Astrocyte (in vitro differentiated cells and primary cell): ENCODE measurements at regions not wholly inside any gene's neighbourhood (a gene's known extent, or its start where the extent isn't known, plus 50 kb on each side); places are given as distances from the start of the nearest gene placed in this dataset.

Source experiments
- DNase-seq: peaks from one replicate; pipeline ENCODE4 v3.0.0-alpha.2; 2010; ENCODE audit warnings: low read depth
- FAIRE-seq: peaks from 2 replicates; lab custom pipeline; 2011; peaks lifted over from hg19 to GRCh38; lab: Jason Lieb, UNC
- H2AFZ ChIP-seq: 2 replicates; pipeline ENCODE4 v1.6.0; 2012; ENCODE audit warnings: low read depth, low read length, inconsistent platforms
- H3K27ac ChIP-seq: 2 replicates; pipeline ENCODE4 v1.5.1; 2011; ENCODE audit warnings: low read depth, low read length, inconsistent platforms
- H3K27me3 ChIP-seq: 2 replicates; pipeline ENCODE4 v1.6.0; 2011; ENCODE audit warnings: low read length, inconsistent platforms; ENCODE audit not compliant: insufficient read depth
- H3K36me3 ChIP-seq: 2 replicates; pipeline ENCODE4 v1.5.1; 2011; ENCODE audit warnings: low read length, inconsistent platforms; ENCODE audit not compliant: insufficient read depth
- H3K4me1 ChIP-seq: 2 replicates; pipeline ENCODE4 v1.5.1; 2011; ENCODE audit warnings: low read length, inconsistent platforms; ENCODE audit not compliant: insufficient read depth
- H3K4me2 ChIP-seq: 2 replicates; pipeline ENCODE4 v1.6.0; 2012; ENCODE audit warnings: low read length, inconsistent platforms
- H3K4me3 ChIP-seq: 2 replicates; pipeline ENCODE4 v1.5.1; 2011; ENCODE audit warnings: low read depth, mild to moderate bottlenecking, low read length, inconsistent platforms; ENCODE audit not compliant: insufficient read depth
- H3K79me2 ChIP-seq: 2 replicates; pipeline ENCODE4 v1.6.0; 2012; ENCODE audit warnings: mild to moderate bottlenecking, low read length, inconsistent platforms; ENCODE audit not compliant: insufficient read depth
- H3K9ac ChIP-seq: 2 replicates; pipeline ENCODE4 v1.6.0; 2012; ENCODE audit warnings: mild to moderate bottlenecking, low read length, inconsistent platforms
- H3K9me3 ChIP-seq: 2 replicates; pipeline ENCODE4 v1.5.1; 2012; ENCODE audit warnings: low read depth, mild to moderate bottlenecking, low read length, inconsistent platforms; ENCODE audit not compliant: insufficient read depth
- H4K20me1 ChIP-seq: 2 replicates; pipeline ENCODE4 v1.6.0; 2012; ENCODE audit warnings: low read length, inconsistent platforms; ENCODE audit not compliant: insufficient read depth
- H3K27ac Mint-ChIP-seq: one replicate; pipeline ENCODE4 v1.8.0; 2021; ENCODE audit warnings: mild to moderate bottlenecking, mixed read lengths; ENCODE audit not compliant: unreplicated experiment
- H3K27me3 Mint-ChIP-seq: one replicate; pipeline ENCODE4 v1.8.0; 2021; ENCODE audit warnings: low read depth, mixed read lengths; ENCODE audit not compliant: unreplicated experiment
- H3K36me3 Mint-ChIP-seq: one replicate; pipeline ENCODE4 v1.8.0; 2021; ENCODE audit warnings: low read depth, mixed read lengths; ENCODE audit not compliant: unreplicated experiment
- H3K4me1 Mint-ChIP-seq: one replicate; pipeline ENCODE4 v1.8.0; 2021; ENCODE audit warnings: low read depth, mixed read lengths; ENCODE audit not compliant: unreplicated experiment
- H3K4me3 Mint-ChIP-seq: one replicate; pipeline ENCODE4 v1.8.0; 2021; ENCODE audit warnings: mild to moderate bottlenecking, moderate library complexity, mixed read lengths; ENCODE audit not compliant: unreplicated experiment
- H3K9me3 Mint-ChIP-seq: one replicate; pipeline ENCODE4 v1.8.0; 2021; ENCODE audit warnings: mild to moderate bottlenecking, mixed read lengths; ENCODE audit not compliant: unreplicated experiment
- CTCF ChIP-seq: IDR thresholded peaks from 2 replicates; pipeline ENCODE4 v1.5.1; 2011; ENCODE audit warnings: low read depth, mild to moderate bottlenecking, inconsistent platforms, low read length, moderate library complexity; ENCODE audit not compliant: insufficient read depth
- EZH2 ChIP-seq: IDR thresholded peaks from 2 replicates; pipeline ENCODE4 v1.6.1; 2012; ENCODE audit warnings: mild to moderate bottlenecking, low read length, inconsistent platforms; ENCODE audit not compliant: insufficient read depth

GRCh38 chr9:106172265-106172664 lies 477.9 kb downstream of the TMEM38B start:
- Histone ChIP-seq H3K4me1 (no peaks in the 10 kb centered on the region), H4K20me1 (no peaks in the 10 kb centered on the region), H3K4me3 (no peak overlapping the region), H3K27me3 (no peaks in the 10 kb centered on the region), H3K36me3 (no peaks in the 10 kb centered on the region), H2AFZ (no peak overlapping the region), H3K4me2 (no peak overlapping the region), H3K27ac (no peak overlapping the region), H3K9ac (no peak overlapping the region), H3K79me2 (no peaks in the 10 kb centered on the region), H3K9me3 (no peaks in the 10 kb centered on the region)
- H3K9me3 Mint-ChIP-seq: no peaks in the 10 kb centered on the region
- FAIRE-seq (no peak), DNase-seq (no peak)
- H3K36me3 Mint-ChIP-seq: no peaks in the 10 kb centered on the region
- H3K4me3 Mint-ChIP-seq: no peak overlapping the region
- H3K27ac Mint-ChIP-seq: no peak overlapping the region
- no peaks in the 10 kb centered on the region for H3K4me1 Mint-ChIP-seq
- TF ChIP-seq EZH2 (no peak), CTCF (no peak)
- H3K27me3 Mint-ChIP-seq: no peaks in the 10 kb centered on the region

- Histone ChIP-seq H3K36me3 (no peaks in the 10 kb centered on the region), H3K4me2 (no peak overlapping the region), H3K9me3 (no peaks in the 10 kb centered on the region), H4K20me1 (no peaks in the 10 kb centered on the region), H3K27ac (no peak overlapping the region), H3K4me3 (no peak overlapping the region), H3K4me1 (no peaks in the 10 kb centered on the region), H3K9ac (no peak overlapping the region), H3K27me3 (no peaks in the 10 kb centered on the region), H3K79me2 (no peaks in the 10 kb centered on the region), H2AFZ (no peak overlapping the region)
- H3K27me3 Mint-ChIP-seq: no peaks in the 10 kb centered on the region
- no peaks in the 10 kb centered on the region for H3K4me1 Mint-ChIP-seq
- H3K4me3 Mint-ChIP-seq: no peak overlapping the region
- H3K36me3 Mint-ChIP-seq: no peaks in the 10 kb centered on the region
- H3K27ac Mint-ChIP-seq: no peak overlapping the region
- DNase-seq (no peak), FAIRE-seq (no peak)
- no peaks in the 10 kb centered on the region for H3K9me3 Mint-ChIP-seq
- TF ChIP-seq CTCF (no peak), EZH2 (no peak)
Observed at GRCh38 chr9:106174346-106174745, 480.0 kb downstream of the TMEM38B start.

GRCh38 chr9:106177216-106177615 lies 482.9 kb downstream of the TMEM38B start:
- Mint-ChIP-seq H3K9me3 (no peaks in the 10 kb centered on the region), H3K4me1 (no peaks in the 10 kb centered on the region), H3K36me3 (no peaks in the 10 kb centered on the region), H3K27me3 (no peaks in the 10 kb centered on the region), H3K4me3 (no peak overlapping the region), H3K27ac (no peak overlapping the region)
- H3K4me2 ChIP-seq: no peak overlapping the region
- H2AFZ ChIP-seq: no peak overlapping the region
- no peak for DNase-seq
- no peaks in the 10 kb centered on the region for H3K9me3 ChIP-seq
- TF ChIP-seq CTCF (no peak), EZH2 (no peak)
- no peak overlapping the region for H3K9ac ChIP-seq
- no peaks in the 10 kb centered on the region for H3K79me2 ChIP-seq
- no peaks in the 10 kb centered on the region for H3K4me1 ChIP-seq
- no peak for FAIRE-seq
- H3K36me3 ChIP-seq: no peaks in the 10 kb centered on the region
- H3K4me3 ChIP-seq: no peak overlapping the region
- H3K27me3 ChIP-seq: no peaks in the 10 kb centered on the region
- no peaks in the 10 kb centered on the region for H4K20me1 ChIP-seq
- no peak overlapping the region for H3K27ac ChIP-seq
